ENCODE measurements at regions not wholly inside any gene's neighbourhood (a gene's known extent, or its start where the extent isn't known, plus 50 kb on each side); places are given as distances from the start of the nearest gene placed in this dataset.

DNA sequence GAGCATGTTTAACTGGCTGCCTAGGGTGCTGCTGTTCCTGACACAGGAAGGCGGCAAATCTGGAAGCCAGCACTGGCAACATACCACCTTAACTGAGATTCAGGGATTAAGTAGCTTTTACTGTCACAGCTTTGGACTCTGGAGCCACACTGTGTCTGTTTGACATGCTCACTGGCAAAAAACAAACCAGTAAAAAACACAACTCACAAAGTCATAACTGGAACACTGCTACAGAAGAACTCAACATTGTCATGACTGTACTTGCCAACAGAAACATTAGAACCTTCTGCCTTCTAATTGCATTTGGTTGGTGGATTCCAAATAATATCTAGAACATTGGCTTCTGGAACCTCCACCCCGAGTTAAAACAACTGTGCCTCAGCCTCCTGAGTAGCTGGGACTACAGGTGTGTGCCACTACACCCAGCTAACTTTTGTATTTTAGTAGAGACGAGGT, 117.6 kb downstream of the TTC6 start:
- TF ChIP-seq EZH2 (IDR thresholded peaks at IDR 0.05; ENCODE audit: insufficient read depth, low read length) (no peak), CTCF (IDR thresholded peaks at IDR 0.05; ENCODE audit: insufficient read depth, low read depth, low read length) (no peak)
- FAIRE-seq, result no peak
- H3K79me2 ChIP-seq (ENCODE audit: insufficient read depth, low read length), result no peaks in the 10 kb centered on the region
- no peak overlapping the region for H2AFZ ChIP-seq (ENCODE audit: low read depth, low read length)
- Mint-ChIP-seq H3K27ac (ENCODE audit: unreplicated experiment) (no peak overlapping the region), H3K9me3 (ENCODE audit: unreplicated experiment) (no peaks in the 10 kb centered on the region), H3K36me3 (ENCODE audit: low read depth, unreplicated experiment) (no peaks in the 10 kb centered on the region), H3K4me3 (ENCODE audit: unreplicated experiment) (no peak overlapping the region), H3K4me1 (ENCODE audit: low read depth, unreplicated experiment) (peaks cover 8% of the 10 kb centered on the region), H3K27me3 (ENCODE audit: low read depth, unreplicated experiment) (peaks cover 6% of the 10 kb centered on the region)
- H3K27ac ChIP-seq (ENCODE audit: low read depth, low read length), result no peak overlapping the region
- no peaks in the 10 kb centered on the region for H3K27me3 ChIP-seq (ENCODE audit: insufficient read depth, low read length)
- H4K20me1 ChIP-seq (ENCODE audit: insufficient read depth, low read length), result no peaks in the 10 kb centered on the region
- no peak overlapping the region for H3K4me3 ChIP-seq (ENCODE audit: insufficient read depth, low read depth, low read length)
- no peak for DNase-seq (ENCODE audit: low read depth)
- no peaks in the 10 kb centered on the region for H3K9me3 ChIP-seq (ENCODE audit: insufficient read depth, low read depth, low read length)
- H3K36me3 ChIP-seq (ENCODE audit: insufficient read depth, low read length), result no peaks in the 10 kb centered on the region
- H3K4me2 ChIP-seq (ENCODE audit: low read length), result no peak overlapping the region
- H3K4me1 ChIP-seq (ENCODE audit: insufficient read depth, low read length), result peaks cover 9% of the 10 kb centered on the region
- H3K9ac ChIP-seq (ENCODE audit: low read length), result no peak overlapping the region

DNA sequence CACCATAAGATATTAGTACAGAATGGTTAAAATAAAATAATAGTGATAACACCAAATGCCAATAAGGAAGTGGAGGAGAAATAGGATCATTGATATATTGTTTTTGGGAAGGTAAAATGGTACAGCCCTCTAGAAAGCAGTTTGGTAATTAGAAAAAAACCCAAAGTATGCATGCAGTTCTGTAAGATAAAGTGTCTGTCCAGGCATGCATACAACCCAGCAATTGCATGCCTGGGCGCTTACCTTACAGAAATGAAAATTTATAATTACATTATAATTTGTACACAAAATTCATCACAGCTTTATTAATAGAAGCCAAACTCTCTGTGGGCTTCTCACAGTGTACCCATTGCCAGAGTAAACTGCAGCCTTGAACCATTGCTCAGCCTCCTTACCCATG, 124.7 kb downstream of the TTC6 start:
- Mint-ChIP-seq H3K36me3 (ENCODE audit: low read depth, unreplicated experiment) (no peaks in the 10 kb centered on the region), H3K4me3 (ENCODE audit: unreplicated experiment) (no peak overlapping the region), H3K27ac (ENCODE audit: unreplicated experiment) (no peak overlapping the region), H3K9me3 (ENCODE audit: unreplicated experiment) (no peaks in the 10 kb centered on the region), H3K27me3 (ENCODE audit: low read depth, unreplicated experiment) (peaks cover 3% of the 10 kb centered on the region), H3K4me1 (ENCODE audit: low read depth, unreplicated experiment) (no peaks in the 10 kb centered on the region)
- FAIRE-seq (no peak), DNase-seq (ENCODE audit: low read depth) (no peak)
- Histone ChIP-seq H3K27me3 (ENCODE audit: insufficient read depth, low read length) (no peaks in the 10 kb centered on the region), H4K20me1 (ENCODE audit: insufficient read depth, low read length) (no peaks in the 10 kb centered on the region), H3K9ac (ENCODE audit: low read length) (no peak overlapping the region), H3K36me3 (ENCODE audit: insufficient read depth, low read length) (no peaks in the 10 kb centered on the region), H2AFZ (ENCODE audit: low read depth, low read length) (no peak overlapping the region), H3K4me1 (ENCODE audit: insufficient read depth, low read length) (no peaks in the 10 kb centered on the region), H3K27ac (ENCODE audit: low read depth, low read length) (no peak overlapping the region), H3K4me3 (ENCODE audit: insufficient read depth, low read depth, low read length) (no peak overlapping the region), H3K4me2 (ENCODE audit: low read length) (no peak overlapping the region), H3K79me2 (ENCODE audit: insufficient read depth, low read length) (no peaks in the 10 kb centered on the region), H3K9me3 (ENCODE audit: insufficient read depth, low read depth, low read length) (no peaks in the 10 kb centered on the region)
- TF ChIP-seq CTCF (IDR thresholded peaks at IDR 0.05; ENCODE audit: insufficient read depth, low read depth, low read length) (no peak), EZH2 (IDR thresholded peaks at IDR 0.05; ENCODE audit: insufficient read depth, low read length) (no peak)

DNA sequence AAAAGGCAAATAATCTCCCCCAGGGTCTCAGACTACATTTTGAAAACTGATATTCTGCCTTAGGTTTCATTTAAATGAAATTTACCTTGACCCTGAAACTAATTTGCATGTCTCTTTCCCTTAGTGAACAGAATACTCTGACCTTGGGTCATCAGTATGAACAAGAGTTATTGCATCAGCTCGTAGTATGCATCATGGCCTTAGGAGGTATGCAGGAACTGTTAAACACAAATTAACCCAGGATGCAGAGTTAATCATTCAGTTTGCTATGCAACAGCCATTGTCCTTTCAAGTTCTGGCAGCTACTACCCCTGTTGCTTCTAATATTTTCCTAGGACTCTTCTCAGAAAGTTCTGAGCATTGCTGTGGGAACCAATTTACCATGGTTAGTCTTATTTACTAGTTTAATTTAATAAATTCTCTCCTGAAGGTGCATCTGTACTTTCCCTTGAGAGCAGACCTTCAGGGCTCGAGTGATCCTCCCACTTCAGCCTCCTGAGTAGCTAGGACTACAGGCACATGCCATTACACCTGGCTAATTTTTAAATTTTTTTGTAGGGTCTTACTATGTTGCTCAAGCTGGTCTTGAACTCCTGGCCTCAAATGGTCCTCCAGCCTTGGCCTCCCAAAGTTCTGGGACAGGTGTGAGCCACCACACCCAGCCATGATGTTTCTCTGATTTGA, 126.7 kb downstream of the TTC6 start:
- Mint-ChIP-seq H3K27ac (ENCODE audit: unreplicated experiment) (no peak overlapping the region), H3K36me3 (ENCODE audit: low read depth, unreplicated experiment) (no peaks in the 10 kb centered on the region), H3K9me3 (ENCODE audit: unreplicated experiment) (no peaks in the 10 kb centered on the region), H3K27me3 (ENCODE audit: low read depth, unreplicated experiment) (no peaks in the 10 kb centered on the region), H3K4me1 (ENCODE audit: low read depth, unreplicated experiment) (no peaks in the 10 kb centered on the region), H3K4me3 (ENCODE audit: unreplicated experiment) (no peak overlapping the region)
- no peaks in the 10 kb centered on the region for H3K4me1 ChIP-seq (ENCODE audit: insufficient read depth, low read length)
- no peaks in the 10 kb centered on the region for H3K9me3 ChIP-seq (ENCODE audit: insufficient read depth, low read depth, low read length)
- H3K79me2 ChIP-seq (ENCODE audit: insufficient read depth, low read length), result no peaks in the 10 kb centered on the region
- no peaks in the 10 kb centered on the region for H4K20me1 ChIP-seq (ENCODE audit: insufficient read depth, low read length)
- H3K27ac ChIP-seq (ENCODE audit: low read depth, low read length), result no peak overlapping the region
- H3K36me3 ChIP-seq (ENCODE audit: insufficient read depth, low read length), result no peaks in the 10 kb centered on the region
- no peak for DNase-seq (ENCODE audit: low read depth)
- no peak for FAIRE-seq
- no peak overlapping the region for H3K4me3 ChIP-seq (ENCODE audit: insufficient read depth, low read depth, low read length)
- no peak overlapping the region for H3K4me2 ChIP-seq (ENCODE audit: low read length)
- H3K9ac ChIP-seq (ENCODE audit: low read length), result no peak overlapping the region
- H2AFZ ChIP-seq (ENCODE audit: low read depth, low read length), result no peak overlapping the region
- no peaks in the 10 kb centered on the region for H3K27me3 ChIP-seq (ENCODE audit: insufficient read depth, low read length)
- TF ChIP-seq EZH2 (IDR thresholded peaks at IDR 0.05; ENCODE audit: insufficient read depth, low read length) (no peak), CTCF (IDR thresholded peaks at IDR 0.05; ENCODE audit: insufficient read depth, low read depth, low read length) (no peak)

Data from astrocyte (in vitro differentiated cells and primary cell).